Mesodermal cell (in vitro differentiated cells): ENCODE measurements at regions not wholly inside any gene's neighbourhood (a gene's known extent, or its start where the extent isn't known, plus 50 kb on each side); places are given as distances from the start of the nearest gene placed in this dataset.

Experiments used
- H3K27ac ChIP-seq: 2 replicates; pipeline ENCODE4 v1.7.0; 2013; ENCODE audit warnings: mild to moderate bottlenecking, low read depth, low read length, moderate library complexity; ENCODE audit not compliant: severe bottlenecking
- H3K36me3 ChIP-seq: 2 replicates; pipeline ENCODE4 v1.7.1; 2013; ENCODE audit warnings: mild to moderate bottlenecking, low read length, moderate library complexity; ENCODE audit not compliant: control insufficient read depth, insufficient read depth
- H3K4me1 ChIP-seq: one replicate; pipeline ENCODE4 v1.7.1; 2013; ENCODE audit warnings: mild to moderate bottlenecking, low read length; ENCODE audit not compliant: insufficient read depth, control insufficient read depth, poor library complexity, severe bottlenecking
- H3K4me3 ChIP-seq: 2 replicates; pipeline ENCODE4 v1.7.0; 2013; ENCODE audit warnings: low read length, control low read depth, mild to moderate bottlenecking; ENCODE audit not compliant: insufficient read depth, poor library complexity, severe bottlenecking; ENCODE audit errors: extremely low read depth
- H3K9me3 ChIP-seq: 2 replicates; pipeline ENCODE4 v1.7.1; 2013; ENCODE audit warnings: mild to moderate bottlenecking, low read length, moderate library complexity; ENCODE audit not compliant: control insufficient read depth
- WGBS, 2 experiments: methylation state at CpG; one replicate each; pipeline ENCODE4 v1.1.5; 2013; ENCODE audit warnings: missing lambda C conversion rate in 2 of 2; ENCODE audit not compliant: insufficient coverage in 2 of 2; 5-methylcytosine and 5-hydroxymethylcytosine counted together

DNA sequence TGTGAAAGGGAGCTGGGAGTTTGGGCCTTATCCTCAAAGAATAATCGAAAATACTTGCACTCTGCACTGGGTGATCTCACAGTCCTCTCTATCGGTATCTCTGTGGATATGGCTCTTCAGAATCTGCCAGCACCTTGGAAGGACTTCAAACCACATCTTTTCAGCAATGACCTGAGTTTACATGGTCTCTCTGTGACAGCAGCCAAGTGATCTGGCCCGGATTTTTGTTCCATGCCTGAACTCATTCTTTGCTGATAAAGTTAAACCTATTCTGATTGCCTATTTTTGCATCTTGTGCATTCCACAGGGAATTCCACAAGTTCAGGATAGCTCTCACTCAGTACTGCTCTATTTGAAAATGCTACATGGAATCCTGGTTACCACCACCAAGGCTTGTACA lies 98.9 kb downstream of the HDGFL1 start:
- H3K27ac ChIP-seq = no peak overlapping the region
- H3K4me3 ChIP-seq = no peak overlapping the region
- 91% methylated on average over 3 of the region's 3 CpGs for WGBS, 2 experiments
- H3K36me3 ChIP-seq = no peaks in the 10 kb centered on the region
- H3K9me3 ChIP-seq = no peaks in the 10 kb centered on the region
- H3K4me1 ChIP-seq = no peaks in the 10 kb centered on the region

DNA sequence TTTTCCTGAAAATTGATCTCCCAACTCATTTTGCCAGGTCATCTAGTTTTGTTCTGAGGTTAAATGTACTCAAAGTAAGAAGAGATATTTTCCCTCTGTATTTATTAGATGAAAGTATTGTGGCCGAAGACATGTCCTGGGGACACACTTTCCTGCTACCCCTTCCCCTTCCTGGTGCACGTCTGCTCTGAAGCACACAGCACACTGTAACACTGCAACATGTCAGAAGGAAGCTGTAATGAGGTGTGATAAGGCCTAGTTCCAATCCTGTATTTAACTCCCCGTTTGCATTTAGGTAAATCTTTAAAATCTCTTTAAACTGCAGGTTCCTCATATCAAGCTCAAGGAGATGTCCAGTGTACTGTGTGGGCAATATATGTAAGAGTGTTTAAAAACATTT lies 99.4 kb downstream of the HDGFL1 start:
- Histone ChIP-seq H3K4me3 (no peak overlapping the region), H3K27ac (no peak overlapping the region), H3K36me3 (no peaks in the 10 kb centered on the region), H3K4me1 (no peaks in the 10 kb centered on the region), H3K9me3 (no peaks in the 10 kb centered on the region)
- no CpG with 5 or more reads among the region's 3 CpGs for WGBS, 2 experiments

DNA sequence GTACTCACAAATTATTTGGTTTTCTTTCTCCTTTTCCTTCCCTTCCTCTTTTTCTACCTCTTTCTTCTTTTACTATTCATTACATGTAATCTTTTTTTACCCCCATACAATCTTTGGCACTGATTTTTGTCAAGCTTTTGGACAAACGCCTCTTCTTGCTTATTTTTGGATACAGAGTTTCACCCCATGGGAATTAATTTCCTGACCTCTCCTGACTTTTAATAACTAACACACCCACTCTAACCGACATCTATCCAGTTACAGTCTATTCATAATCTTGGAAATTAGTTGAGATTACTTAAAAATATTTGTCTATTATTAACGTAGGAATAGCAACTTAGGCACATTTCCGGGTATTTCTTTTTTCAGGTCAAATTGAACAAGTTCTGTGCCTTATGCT lies 101.2 kb downstream of the HDGFL1 start:
- Histone ChIP-seq H3K9me3 (no peaks in the 10 kb centered on the region), H3K4me3 (no peak overlapping the region)
- WGBS, 2 experiments = 83 to 100% methylated on average over 1 of the region's 4 CpGs

DNA sequence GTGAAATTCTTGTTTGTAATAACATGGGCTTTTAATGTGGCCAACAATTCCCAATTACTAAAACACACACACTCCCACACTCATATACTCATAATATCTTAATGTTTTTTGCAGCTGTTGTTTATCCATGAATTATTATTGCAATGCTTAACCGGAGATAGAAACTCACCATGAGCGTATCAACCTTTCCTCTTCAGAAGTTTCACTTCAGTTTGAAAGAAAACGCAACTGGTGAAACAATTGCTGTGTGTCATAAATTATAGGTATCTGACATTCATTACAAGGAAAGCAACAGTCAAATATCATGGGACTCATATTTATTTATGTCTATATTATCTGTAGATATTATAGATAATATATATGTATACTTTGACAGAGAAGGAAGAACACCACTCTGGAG lies 104.1 kb downstream of the HDGFL1 start:
- Histone ChIP-seq H3K27ac (no peak overlapping the region), H3K9me3 (no peaks in the 10 kb centered on the region), H3K4me1 (no peaks in the 10 kb centered on the region), H3K36me3 (no peaks in the 10 kb centered on the region), H3K4me3 (no peak overlapping the region)
- 100% methylated on average over 2 of the region's 3 CpGs; no CpG with 5 or more reads in 1 of the 2 experiments for WGBS, 2 experiments

More for the DNA sequence above, 101.2 kb downstream of the HDGFL1 start:
- no peaks in the 10 kb centered on the region for H3K4me1 ChIP-seq
- no peaks in the 10 kb centered on the region for H3K36me3 ChIP-seq
- no peak overlapping the region for H3K27ac ChIP-seq

DNA sequence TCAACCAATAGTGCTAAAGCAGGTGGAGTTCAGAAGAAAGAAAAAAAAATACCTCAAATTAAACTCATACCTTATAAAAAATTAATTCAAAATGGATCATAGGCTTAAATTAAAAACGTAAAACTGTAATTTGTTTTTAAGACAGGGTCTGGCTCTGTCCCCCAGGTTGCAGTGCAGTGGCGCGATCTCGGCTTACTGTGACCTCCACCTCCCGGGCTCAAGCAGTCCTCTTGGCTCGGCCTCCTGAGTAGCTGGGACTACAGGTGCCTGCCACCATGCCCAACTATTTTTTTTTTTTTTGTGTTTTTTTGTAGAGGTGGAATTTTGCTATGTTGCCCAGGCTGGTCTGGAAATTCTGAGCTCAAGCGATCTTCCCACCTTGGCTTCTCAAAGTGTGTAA lies 111.6 kb downstream of the HDGFL1 start:
- no peak overlapping the region for H3K27ac ChIP-seq
- no peaks in the 10 kb centered on the region for H3K9me3 ChIP-seq
- 94 to 100% methylated on average over 1 to 7 of the region's 7 CpGs for WGBS, 2 experiments

DNA sequence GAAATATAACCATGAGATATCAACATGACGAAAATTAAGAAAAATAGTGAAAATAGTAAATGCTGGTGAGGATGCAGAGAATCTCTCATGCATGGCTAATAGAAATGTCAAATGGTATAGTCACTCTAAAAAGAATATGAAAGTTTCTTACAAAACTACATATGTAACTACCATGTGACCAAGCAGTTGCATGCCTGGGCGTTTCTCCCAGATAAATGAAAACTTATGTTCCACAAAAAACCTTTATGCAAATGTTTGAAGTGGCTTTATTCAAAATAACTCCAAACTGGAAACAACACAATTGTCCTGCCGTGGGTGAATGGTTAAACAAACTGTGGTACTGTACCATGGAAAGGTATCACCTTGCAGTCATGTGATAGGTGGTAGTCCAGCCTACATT lies 112.4 kb downstream of the HDGFL1 start:
- no peaks in the 10 kb centered on the region for H3K4me1 ChIP-seq
- no peaks in the 10 kb centered on the region for H3K36me3 ChIP-seq
- WGBS, 2 experiments = 90% methylated on average over 2 of the region's 3 CpGs; no CpG with 5 or more reads in 1 of the 2 experiments
- no peak overlapping the region for H3K4me3 ChIP-seq
- no peak overlapping the region for H3K27ac ChIP-seq
- no peaks in the 10 kb centered on the region for H3K9me3 ChIP-seq

More for the DNA sequence above, 111.6 kb downstream of the HDGFL1 start:
- H3K36me3 ChIP-seq = no peaks in the 10 kb centered on the region
- H3K4me1 ChIP-seq = no peaks in the 10 kb centered on the region
- H3K4me3 ChIP-seq = no peak overlapping the region

DNA sequence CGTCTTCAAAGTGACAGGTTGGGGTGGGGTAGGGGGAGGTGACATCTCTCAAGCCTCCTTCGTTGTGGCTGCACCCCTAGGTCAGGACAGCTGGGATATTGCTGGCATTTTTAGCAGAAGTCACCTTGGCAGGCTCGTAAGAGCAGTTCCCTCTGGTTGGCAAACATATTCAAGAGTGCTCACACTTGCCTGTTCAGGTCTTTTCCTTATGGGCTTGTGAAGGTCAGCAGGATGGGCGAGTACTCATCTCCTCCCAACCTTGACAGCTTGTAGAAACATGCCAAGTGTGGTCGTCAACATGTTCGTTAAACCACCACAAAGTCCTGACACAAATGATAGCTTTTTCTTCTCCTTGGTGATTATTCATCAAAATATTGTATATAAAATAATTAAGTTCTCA lies 113.6 kb downstream of the HDGFL1 start:
- no peaks in the 10 kb centered on the region for H3K9me3 ChIP-seq
- H3K4me1 ChIP-seq = no peaks in the 10 kb centered on the region
- 87 to 89% methylated on average over 4 of the region's 6 CpGs for WGBS, 2 experiments
- no peak overlapping the region for H3K4me3 ChIP-seq
- H3K36me3 ChIP-seq = no peaks in the 10 kb centered on the region
- H3K27ac ChIP-seq = no peak overlapping the region

DNA sequence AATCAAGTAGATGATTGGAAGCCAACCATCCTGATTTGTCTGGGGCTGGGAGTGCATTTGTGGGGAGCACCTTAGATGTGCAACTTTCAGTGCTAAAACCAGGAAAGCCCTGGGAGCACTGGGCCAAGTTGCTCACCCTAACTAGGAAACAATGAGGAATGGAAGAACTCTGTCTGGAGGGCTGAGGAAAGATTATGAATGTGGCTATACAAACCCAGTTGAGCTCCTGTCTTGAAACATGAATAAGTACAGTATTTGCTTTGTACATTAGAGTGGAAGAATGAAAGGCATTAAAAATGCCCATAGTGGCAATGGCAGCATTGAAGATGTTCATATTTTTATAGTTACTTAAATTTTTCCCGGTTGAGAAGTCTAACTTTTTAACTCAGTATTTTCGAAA lies 121.1 kb downstream of the HDGFL1 start:
- H3K36me3 ChIP-seq = no peaks in the 10 kb centered on the region
- H3K9me3 ChIP-seq = no peaks in the 10 kb centered on the region

DNA sequence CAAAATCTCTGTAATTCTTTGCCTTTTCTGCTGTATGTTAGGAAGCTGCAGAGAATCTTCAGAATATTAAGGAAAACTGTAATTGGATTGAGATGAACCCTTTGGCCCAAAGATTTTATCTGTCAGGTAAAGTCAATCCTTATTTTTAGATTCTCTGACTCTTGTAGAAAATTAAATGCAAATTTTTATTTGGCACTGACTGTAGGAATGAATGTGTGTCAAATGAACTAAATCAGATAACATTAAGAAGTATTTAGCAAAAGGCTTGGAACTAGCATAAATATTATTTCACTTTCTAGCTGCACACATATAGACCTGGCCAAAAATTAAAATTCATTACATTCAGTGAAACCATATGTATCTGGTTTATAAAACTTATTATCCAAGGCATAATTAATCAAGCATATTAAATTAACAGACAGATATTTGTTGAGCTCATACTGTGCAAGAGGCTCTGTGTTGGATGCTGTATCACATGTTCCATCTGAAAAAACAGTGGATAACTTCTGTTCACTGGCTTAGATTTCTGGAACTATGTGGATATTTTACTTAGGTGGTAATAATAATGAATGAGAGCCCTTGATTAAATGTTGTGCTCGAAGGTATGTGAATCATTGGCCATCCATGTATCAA lies 124.8 kb downstream of the HDGFL1 start:
- H3K9me3 ChIP-seq = no peaks in the 10 kb centered on the region
- no peak overlapping the region for H3K4me3 ChIP-seq
- no peaks in the 10 kb centered on the region for H3K4me1 ChIP-seq
- WGBS, 2 experiments = no CpG with 5 or more reads among the region's 1 CpG
- H3K36me3 ChIP-seq = no peaks in the 10 kb centered on the region
- no peak overlapping the region for H3K27ac ChIP-seq

More for the DNA sequence above, 121.1 kb downstream of the HDGFL1 start:
- no peak overlapping the region for H3K27ac ChIP-seq
- no CpG with 5 or more reads among the region's 2 CpGs for WGBS, 2 experiments
- H3K4me3 ChIP-seq = no peak overlapping the region
- no peaks in the 10 kb centered on the region for H3K4me1 ChIP-seq

DNA sequence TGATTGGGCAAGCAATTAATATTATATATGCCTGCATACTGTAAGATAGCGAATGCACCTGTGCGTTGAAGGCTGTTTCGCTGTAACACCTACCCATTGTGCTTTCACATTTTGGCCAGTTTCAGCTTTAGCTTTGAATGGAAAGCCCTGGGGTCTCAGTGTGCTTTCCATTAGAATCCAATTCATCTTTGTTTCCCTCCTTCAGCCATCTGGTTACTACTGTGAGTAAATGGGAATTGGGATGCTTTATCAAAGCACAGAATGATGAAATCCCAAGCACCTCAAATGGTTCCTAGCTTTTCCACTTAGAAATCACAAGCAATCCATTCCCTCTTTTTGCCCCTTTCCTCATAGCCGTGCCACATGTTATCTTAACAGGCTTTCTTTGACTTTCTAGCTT lies 127.1 kb downstream of the HDGFL1 start:
- Histone ChIP-seq H3K4me1 (no peaks in the 10 kb centered on the region), H3K9me3 (no peaks in the 10 kb centered on the region), H3K4me3 (no peak overlapping the region), H3K36me3 (no peaks in the 10 kb centered on the region), H3K27ac (no peak overlapping the region)
- WGBS, 2 experiments = 95 to 100% methylated on average over 3 of the region's 4 CpGs

DNA sequence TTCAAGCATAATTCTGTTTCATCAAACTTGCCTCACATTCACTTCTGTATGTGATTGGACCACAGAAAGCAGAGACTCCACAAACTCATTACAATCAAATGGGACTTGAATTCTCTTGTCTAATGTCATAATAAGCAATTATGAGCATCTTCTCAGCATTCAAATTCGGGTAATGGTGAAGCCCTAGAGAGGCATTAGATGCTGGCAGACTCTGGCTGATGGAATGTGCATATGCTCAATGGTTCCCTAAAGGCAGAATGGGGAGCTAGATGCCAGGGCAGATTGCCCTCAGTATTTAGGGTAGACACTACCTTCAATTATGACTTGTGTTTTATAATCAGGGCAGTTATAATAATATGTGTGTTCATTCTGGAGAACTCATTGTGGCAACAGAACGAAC lies 127.9 kb downstream of the HDGFL1 start:
- no peaks in the 10 kb centered on the region for H3K4me1 ChIP-seq
- WGBS, 2 experiments = 80% methylated on average over 1 of the region's 2 CpGs
- no peak overlapping the region for H3K4me3 ChIP-seq
- H3K36me3 ChIP-seq = no peaks in the 10 kb centered on the region
- H3K27ac ChIP-seq = no peak overlapping the region
- no peaks in the 10 kb centered on the region for H3K9me3 ChIP-seq
